K562 (cell line): ENCODE measurements at regions not wholly inside any gene's neighbourhood (a gene's known extent, or its start where the extent isn't known, plus 50 kb on each side); places are given as distances from the start of the nearest gene placed in this dataset.

Experiments
- ATAC-seq: fragments of 200-7000 bp; cut with Tn5 transposase; 3 replicates; pipeline ENCODE4 v1.9.1; 2020; ENCODE audit warnings: moderate library complexity
- BruUV-seq: library from RNA; stranded (reverse); fragments of 400-500 nt; replicated peaks from 2 replicates; lab custom pipeline; 2021; lab: Mats Ljungman, UMichigan
- CTCF ChIA-PET: fragments of 300-600 bp; formaldehyde crosslinking; extraction: SDS; loops from one replicate; lab custom pipeline; 2021; ENCODE audit warnings: low intra/inter-chr PET ratio; lab: Yijun Ruan, JAX
- POLR2A ChIA-PET: fragments of 300-600, 350-650 bp; sonication (Branson Sonifier 250); formaldehyde crosslinking; extraction: SDS; loops from one replicate; lab custom pipeline; 2021; ENCODE audit warnings: antibody characterized with exemption, inconsistent platforms; lab: Yijun Ruan, JAX
- DNase-seq, 4 experiments: peaks; one replicate each; pipeline versions ENCODE4 v3.0.0 to v3.0.0-alpha.2; 2011 to 2018; ENCODE audit warnings: low spot score in 3 of 4, mixed read lengths in 3 of 4; ENCODE audit errors: extremely low read depth in 1 of 4
- FAIRE-seq: peaks from 2 replicates; lab custom pipeline; 2011; peaks lifted over from hg19 to GRCh38; lab: Jason Lieb, UNC
- H2AFZ ChIP-seq: 2 replicates; pipeline ENCODE4 v1.6.0; 2011; ENCODE audit warnings: low read depth, low read length, control low read depth, inconsistent platforms
- H3K27ac ChIP-seq: fragments of 200-600 bp; 3 replicates; pipeline ENCODE4 v1.8.0; 2011; ENCODE audit warnings: low read depth, mild to moderate bottlenecking, control low read depth, inconsistent platforms, low read length, moderate library complexity, mixed read lengths; ENCODE audit errors: extremely low read depth
- H3K27me3 ChIP-seq, 2 experiments: fragments of 300-600 bp in 1 of 2; 2 replicates in 1 of 2; 3 replicates in 1 of 2; pipeline versions ENCODE4 v1.6.0 to v1.8.0; 2011; ENCODE audit warnings: inconsistent platforms in 2 of 2, low read length in 2 of 2, mild to moderate bottlenecking in 1 of 2, mixed read lengths in 1 of 2, moderate library complexity in 1 of 2; ENCODE audit not compliant: control insufficient read depth in 2 of 2, insufficient read depth in 2 of 2
- H3K36me3 ChIP-seq: fragments of 300-600 bp; 3 replicates; pipeline ENCODE4 v1.8.0; 2011; ENCODE audit warnings: mild to moderate bottlenecking, low read length, inconsistent platforms; ENCODE audit not compliant: control insufficient read depth, insufficient read depth
- H3K4me1 ChIP-seq, 2 experiments: fragments of 200-600 bp in 1 of 2; replicated peaks in 1 of 2; 2 replicates in 1 of 2; 3 replicates in 1 of 2; pipeline versions ENCODE4 v1.5.1 to v1.8.0; 2011; ENCODE audit warnings: inconsistent platforms in 2 of 2, low read length in 2 of 2, mild to moderate bottlenecking in 1 of 2, mixed read lengths in 1 of 2, moderate library complexity in 1 of 2; ENCODE audit not compliant: control insufficient read depth in 2 of 2, insufficient read depth in 2 of 2
- H3K4me2 ChIP-seq: 2 replicates; pipeline ENCODE4 v1.6.1; 2011; ENCODE audit warnings: low read length, control low read depth, inconsistent platforms, mixed read lengths; ENCODE audit not compliant: insufficient read depth
- H3K4me3 ChIP-seq: fragments of 200-600 bp; sonication (generic), shearing (Covaris generic); 2 replicates; pipeline ENCODE4 v1.5.1; 2016; ENCODE audit warnings: control low read depth, inconsistent platforms
- H3K79me2 ChIP-seq: fragments of 200-600 bp; 3 replicates; pipeline ENCODE4 v1.8.0; 2011; ENCODE audit warnings: low read length, inconsistent platforms; ENCODE audit not compliant: control insufficient read depth, insufficient read depth
- H3K9ac ChIP-seq, 2 experiments: 2 replicates each; pipeline versions ENCODE4 v1.6.0 to v1.6.1; 2011; ENCODE audit warnings: low read depth in 2 of 2, low read length in 2 of 2, control low read depth in 1 of 2, inconsistent platforms in 1 of 2, mild to moderate bottlenecking in 1 of 2, mixed read lengths in 1 of 2; ENCODE audit not compliant: insufficient read depth in 1 of 2
- H3K9me1 ChIP-seq: one replicate; pipeline ENCODE4 v1.6.0; 2011; ENCODE audit warnings: inconsistent platforms, mild to moderate bottlenecking, low read length, moderate library complexity; ENCODE audit not compliant: control insufficient read depth, insufficient read depth
- H3K9me3 ChIP-seq: replicated peaks from 2 replicates; pipeline ENCODE4 v1.5.1; 2011; ENCODE audit warnings: low read depth, low read length, inconsistent platforms; ENCODE audit not compliant: control insufficient read depth, insufficient read depth
- H4K20me1 ChIP-seq: replicated peaks from 2 replicates; pipeline ENCODE4 v1.6.1; 2011; ENCODE audit warnings: low read length, inconsistent platforms, mixed read lengths; ENCODE audit not compliant: control insufficient read depth, insufficient read depth
- CXXC5 ChIP-seq: fragments of 250-450 bp; sonication (Bioruptor Pico); IDR thresholded peaks from 2 replicates; pipeline ENCODE4 v1.8.0; 2022; ENCODE audit warnings: inconsistent platforms, mild to moderate bottlenecking, moderate library complexity
- MEF2D ChIP-seq: conservative IDR thresholded peaks from 2 replicates; pipeline ENCODE4 v1.6.1; 2016; ENCODE audit warnings: low read depth, missing genetic modification characterization, missing compliant biosample characterization
- SMAD2 ChIP-seq: fragments of 150-350 bp; IDR thresholded peaks from 2 replicates; pipeline ENCODE4 v1.6.1; 2014; ENCODE audit warnings: low read depth, mild to moderate bottlenecking, low read length
- SMARCB1 ChIP-seq: IDR thresholded peaks from 2 replicates; pipeline ENCODE4 v1.6.1; 2011; ENCODE audit warnings: improper control_type of control experiment, low read depth; ENCODE audit not compliant: insufficient read length
- ZBTB12 ChIP-seq: fragments of 250-450 bp; sonication (Bioruptor Pico); IDR thresholded peaks from 2 replicates; pipeline ENCODE4 v1.4.0; 2020
- ZNF79 ChIP-seq: fragments of 250-450 bp; sonication (Bioruptor Pico); IDR thresholded peaks from 2 replicates; pipeline ENCODE4 v1.4.0; 2020; ENCODE audit warnings: low read depth, mild to moderate bottlenecking, moderate library complexity
- WGBS: fragments of 100-300 bp; shearing (Covaris generic); methylation state at CpG from one replicate; pipeline ENCODE4 v1.1.6; 2016; ENCODE audit warnings: low coverage, mixed read lengths; ENCODE audit not compliant: insufficient coverage; ENCODE audit errors: missing lambda C conversion rate; 5-methylcytosine and 5-hydroxymethylcytosine counted together
- in situ Hi-C: fragments of 300-500 bp; cut with MboI; formaldehyde crosslinking; loops from 4 replicates; pipeline ENCODE4 v1.15.0; 2018; ENCODE audit warnings: inconsistent platforms, mixed read lengths
- intact Hi-C: fragments of 100-400 bp; cut with micrococcal nuclease; formaldehyde crosslinking; loops from 2 replicates; pipeline ENCODE4 v1.14.2; 2022
- TF ChIP-seq, protein P1 (sequence below): fragments of 200-800 bp; sonication (Bioruptor generic); IDR thresholded peaks from 2 replicates; pipeline ENCODE4 v1.6.1; 2017; ENCODE audit warnings: missing genetic modification characterization, missing compliant biosample characterization
- TF ChIP-seq, protein P2 (sequence below): fragments of 250-450 bp; sonication (Bioruptor Pico); IDR thresholded peaks from 2 replicates; pipeline ENCODE4 v1.8.0; 2021; ENCODE audit warnings: mild to moderate bottlenecking, moderate library complexity

DNA sequence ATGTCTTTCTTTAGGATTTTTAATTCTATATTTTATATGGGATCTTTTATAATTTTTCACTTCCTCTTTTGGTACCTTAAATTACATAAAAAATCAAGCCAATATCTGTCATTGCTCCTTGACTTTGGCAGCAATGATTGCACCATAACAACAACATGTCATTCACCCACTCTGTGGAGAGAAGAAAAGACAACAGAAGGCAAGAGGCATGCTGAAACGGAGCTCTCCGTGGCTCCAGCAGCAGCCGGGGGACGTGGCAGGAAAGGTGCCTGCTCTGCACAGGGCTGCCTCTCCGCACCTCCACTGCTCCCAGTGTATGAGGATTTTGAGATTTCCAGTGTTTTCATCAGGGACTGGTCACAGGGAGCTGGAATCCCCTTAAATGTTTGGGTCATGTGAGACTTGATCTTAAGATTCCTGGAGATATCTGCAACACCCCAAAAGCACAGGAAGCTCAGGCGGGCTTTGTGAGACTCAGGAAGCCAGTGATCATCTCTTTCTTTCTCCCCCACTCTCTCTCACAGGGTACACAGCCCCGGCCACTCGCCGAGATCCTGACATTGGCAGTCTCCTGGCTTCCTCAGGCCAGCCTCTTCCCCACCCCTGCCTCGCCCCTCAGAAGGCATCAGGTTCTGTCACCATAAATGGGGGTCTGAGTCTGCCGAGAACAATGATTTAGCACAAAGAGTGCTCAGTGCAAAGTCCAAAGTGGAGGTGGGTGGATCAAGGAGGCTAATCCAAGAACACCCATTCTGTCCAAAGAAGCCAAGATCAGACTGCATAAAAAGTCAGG lies 74.6 kb downstream of the ACTL7B start:
- no peaks in the 10 kb centered on the region for H3K9me1 ChIP-seq
- H3K4me1 ChIP-seq: no peaks in the 10 kb centered on the region; a peak in 1 of 5 replicates
- no peak overlapping the region for H3K27ac ChIP-seq
- FAIRE-seq (no peak), DNase-seq (no peak), ATAC-seq (peak; percentile 44; the same call in 1 of the 3 replicates)
- under 1% methylated on average over 11 of the region's 11 CpGs for WGBS
- no peaks in the 10 kb centered on the region for H3K36me3 ChIP-seq
- intact Hi-C loops: no loop called here
- H4K20me1 ChIP-seq: no peaks in the 10 kb centered on the region
- ChIA-PET CTCF (no interaction called here), POLR2A (interaction anchor here (1.0 kb wide), 1 partner anchor 12 kb away, joined by 6 read pairs; no protein-coding TSS in a partner anchor)
- no peak overlapping the region for H3K4me3 ChIP-seq
- H3K4me2 ChIP-seq: no peak overlapping the region
- no peak overlapping the region for H2AFZ ChIP-seq
- TF ChIP-seq ZBTB12 (CRISPR knock-in tag) (no peak), SMARCB1 (no peak), CXXC5 (CRISPR knock-in tag) (no peak), SMAD2 (no peak), MEF2D (no peak), ZNF79 (CRISPR knock-in tag) (no peak)
- TF ChIP-seq, protein P1, sequence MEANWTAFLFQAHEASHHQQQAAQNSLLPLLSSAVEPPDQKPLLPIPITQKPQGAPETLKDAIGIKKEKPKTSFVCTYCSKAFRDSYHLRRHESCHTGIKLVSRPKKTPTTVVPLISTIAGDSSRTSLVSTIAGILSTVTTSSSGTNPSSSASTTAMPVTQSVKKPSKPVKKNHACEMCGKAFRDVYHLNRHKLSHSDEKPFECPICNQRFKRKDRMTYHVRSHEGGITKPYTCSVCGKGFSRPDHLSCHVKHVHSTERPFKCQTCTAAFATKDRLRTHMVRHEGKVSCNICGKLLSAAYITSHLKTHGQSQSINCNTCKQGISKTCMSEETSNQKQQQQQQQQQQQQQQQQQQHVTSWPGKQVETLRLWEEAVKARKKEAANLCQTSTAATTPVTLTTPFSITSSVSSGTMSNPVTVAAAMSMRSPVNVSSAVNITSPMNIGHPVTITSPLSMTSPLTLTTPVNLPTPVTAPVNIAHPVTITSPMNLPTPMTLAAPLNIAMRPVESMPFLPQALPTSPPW: no peak
- TF ChIP-seq, protein P2, sequence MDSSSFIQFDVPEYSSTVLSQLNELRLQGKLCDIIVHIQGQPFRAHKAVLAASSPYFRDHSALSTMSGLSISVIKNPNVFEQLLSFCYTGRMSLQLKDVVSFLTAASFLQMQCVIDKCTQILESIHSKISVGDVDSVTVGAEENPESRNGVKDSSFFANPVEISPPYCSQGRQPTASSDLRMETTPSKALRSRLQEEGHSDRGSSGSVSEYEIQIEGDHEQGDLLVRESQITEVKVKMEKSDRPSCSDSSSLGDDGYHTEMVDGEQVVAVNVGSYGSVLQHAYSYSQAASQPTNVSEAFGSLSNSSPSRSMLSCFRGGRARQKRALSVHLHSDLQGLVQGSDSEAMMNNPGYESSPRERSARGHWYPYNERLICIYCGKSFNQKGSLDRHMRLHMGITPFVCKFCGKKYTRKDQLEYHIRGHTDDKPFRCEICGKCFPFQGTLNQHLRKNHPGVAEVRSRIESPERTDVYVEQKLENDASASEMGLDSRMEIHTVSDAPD (CRISPR knock-in tag): no peak
- peaks cover 16 to 55% of the 10 kb centered on the region in 2 experiments; a peak in 4 of 5 replicates for H3K27me3 ChIP-seq
- H3K79me2 ChIP-seq: no peaks in the 10 kb centered on the region
- no peaks in the 10 kb centered on the region for H3K9me3 ChIP-seq
- no peak overlapping the region; a peak in 1 of 4 replicates for H3K9ac ChIP-seq
- BruUV-seq: no TSS peak
- in situ Hi-C loops: no loop called here
